HL-60/S4 treated with retinoic acid at 250 ng/mL for 4 days and 3 days (cell line): ENCODE measurements at regions not wholly inside any gene's neighbourhood (a gene's known extent, or its start where the extent isn't known, plus 50 kb on each side); places are given as distances from the start of the nearest gene placed in this dataset.

Experiments used
- in situ Hi-C: fragments of 300-500 bp; cut with MboI; formaldehyde crosslinking; loops from 2 replicates; pipeline ENCODE4 v1.7.0; 2022; ENCODE audit warnings: low sequenced_read_pairs

DNA sequence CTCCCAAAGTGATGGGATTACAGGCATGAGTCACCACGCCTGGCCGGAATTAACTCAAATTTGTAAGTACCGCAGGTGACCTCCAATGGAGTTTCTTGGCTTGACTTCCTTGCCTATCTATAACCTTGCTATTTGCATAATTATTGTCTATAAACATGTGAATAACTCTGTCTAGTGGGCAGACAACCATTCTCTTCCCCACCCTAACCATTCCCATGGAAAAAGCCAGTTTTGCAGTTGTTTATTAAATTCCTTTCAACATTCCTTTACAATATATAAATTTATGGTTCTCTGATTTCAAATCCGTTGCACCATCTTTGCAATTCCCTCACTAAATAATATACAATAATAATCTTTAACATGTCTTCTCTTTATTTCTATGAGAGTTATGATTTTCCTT, 61.0 kb upstream of the ZDHHC17 start:
- in situ Hi-C loops: no loop called here

- in situ Hi-C loops: no loop called here
Measured at GRCh38 chr12:76704693-76705092, 59.2 kb upstream of the ZDHHC17 start.

DNA sequence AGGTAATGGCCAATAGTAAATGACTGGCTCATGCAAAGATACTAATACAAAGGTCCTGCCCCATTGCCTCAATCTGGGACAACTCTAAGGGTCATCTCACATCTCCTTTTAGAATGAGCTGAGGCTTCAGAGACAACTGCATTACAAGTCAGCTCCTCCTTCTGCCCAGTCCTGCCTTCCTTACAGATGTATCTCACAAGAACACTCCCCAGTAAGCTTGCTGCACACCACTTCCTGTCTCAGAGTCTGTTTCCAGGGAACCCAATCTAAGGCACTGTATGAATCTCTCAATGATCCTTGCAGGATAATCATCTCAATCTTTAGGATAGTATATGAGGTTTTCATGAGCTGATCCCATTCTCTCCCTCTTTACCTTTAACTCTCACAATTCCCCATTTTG, 57.8 kb upstream of the ZDHHC17 start:
- in situ Hi-C loops: no loop called here

DNA sequence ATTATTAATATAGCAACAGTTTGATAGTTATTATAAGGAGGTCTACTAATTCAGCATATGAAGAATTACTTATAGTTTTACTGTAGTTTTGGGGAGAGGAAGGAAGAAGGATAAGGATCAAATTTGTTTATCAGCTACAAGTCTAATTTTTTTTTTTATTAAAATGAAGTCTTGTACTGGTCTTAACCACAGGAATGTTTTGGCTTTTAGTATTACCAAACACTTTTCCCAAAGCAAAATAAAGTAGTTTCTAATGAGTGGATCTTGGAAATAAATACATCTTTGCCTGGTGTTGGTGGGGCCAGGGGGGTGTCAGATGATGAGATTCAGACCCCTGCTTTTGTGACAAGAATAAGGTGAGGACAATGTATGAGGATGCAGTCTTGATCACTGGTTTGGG, 57.2 kb upstream of the ZDHHC17 start:
- in situ Hi-C loops: no loop called here

GRCh38 chr12:76707772-76708171, 56.1 kb upstream of the ZDHHC17 start:
- in situ Hi-C loops: no loop called here

- in situ Hi-C loops: no loop called here
Measured at GRCh38 chr12:76708296-76708695, 55.6 kb upstream of the ZDHHC17 start.

DNA sequence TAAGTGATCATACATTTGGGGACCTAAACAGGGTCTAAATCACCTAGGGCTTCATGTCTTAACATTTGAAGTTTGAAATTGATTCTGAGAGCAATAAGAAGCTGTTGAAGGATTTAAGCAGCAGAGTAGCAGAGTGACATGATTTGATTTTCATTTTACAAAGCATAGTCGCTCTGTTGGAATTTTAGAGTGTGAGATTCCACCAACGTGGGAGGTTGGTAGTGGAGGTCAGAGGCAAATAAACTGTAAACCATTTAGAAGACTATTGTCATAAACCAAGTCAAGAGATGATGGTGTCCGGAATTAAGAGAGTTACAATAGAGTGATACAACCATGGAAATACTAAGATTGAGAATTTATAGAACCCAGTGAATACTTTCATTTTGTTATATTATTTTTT, 52.7 kb upstream of the ZDHHC17 start:
- in situ Hi-C loops: no loop called here

DNA sequence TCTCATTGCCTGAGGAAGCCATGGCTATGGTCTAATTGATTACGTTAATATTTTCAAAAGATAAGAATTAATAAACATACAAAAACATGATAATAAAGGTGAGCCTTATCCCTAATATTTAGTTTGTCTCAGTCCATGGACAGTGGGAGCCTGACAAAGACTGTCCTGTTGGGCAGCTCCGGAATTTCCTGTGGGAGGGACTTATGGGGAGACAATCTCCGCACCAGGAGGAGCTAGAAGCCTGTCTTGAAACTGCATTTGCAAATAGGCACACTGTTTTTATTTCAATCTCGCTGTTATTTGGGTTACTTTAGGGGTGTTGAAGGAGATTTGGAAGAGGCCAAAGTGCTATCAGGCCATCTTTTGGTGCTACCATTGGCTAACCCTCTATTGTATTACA, 50.8 kb upstream of the ZDHHC17 start:
- in situ Hi-C loops: no loop called here

GRCh38 chr12:76713986-76714385, 49.9 kb upstream of the ZDHHC17 start:
- in situ Hi-C loops: no loop called here
